MG63 (cell line): ENCODE measurements at regions not wholly inside any gene's neighbourhood (a gene's known extent, or its start where the extent isn't known, plus 50 kb on each side); places are given as distances from the start of the nearest gene placed in this dataset.

Source experiments
- DNase-seq: peaks from one replicate; pipeline ENCODE4 v3.0.0-alpha.2; 2020
- H3K27me3 ChIP-seq: fragments of 250-450 bp; sonication (Bioruptor Pico); 2 replicates; pipeline ENCODE4 v1.5.1; 2020; ENCODE audit warnings: mild to moderate bottlenecking, moderate library complexity
- H3K36me3 ChIP-seq: fragments of 250-450 bp; sonication (Bioruptor Pico); 2 replicates; pipeline ENCODE4 v1.5.1; 2020; ENCODE audit warnings: mild to moderate bottlenecking, moderate library complexity
- H3K4me3 ChIP-seq: fragments of 250-450 bp; sonication (Bioruptor Pico); 2 replicates; pipeline ENCODE4 v1.5.1; 2020; ENCODE audit warnings: mild to moderate bottlenecking, moderate library complexity
- H3K9me3 ChIP-seq: fragments of 250-450 bp; sonication (Bioruptor Pico); 2 replicates; pipeline ENCODE4 v1.5.1; 2020; ENCODE audit warnings: mild to moderate bottlenecking, moderate library complexity

- no peaks in the 10 kb centered on the region for H3K27me3 ChIP-seq
- H3K36me3 ChIP-seq, result no peaks in the 10 kb centered on the region
- DNase-seq, result no peak
- H3K4me3 ChIP-seq, result no peak overlapping the region
- no peaks in the 10 kb centered on the region for H3K9me3 ChIP-seq
These were observed 576.2 kb downstream of the BCL11B start for GRCh38 chr14:98695809-98696208.

GRCh38 chr14:98698341-98698740 is 573.7 kb downstream of the BCL11B start:
- DNase-seq, result no peak
- Histone ChIP-seq H3K9me3 (no peaks in the 10 kb centered on the region), H3K27me3 (no peaks in the 10 kb centered on the region), H3K4me3 (no peak overlapping the region), H3K36me3 (no peaks in the 10 kb centered on the region)

GRCh38 chr14:98700748-98701147 is 571.2 kb downstream of the BCL11B start:
- Histone ChIP-seq H3K4me3 (no peak overlapping the region), H3K9me3 (no peaks in the 10 kb centered on the region), H3K27me3 (no peaks in the 10 kb centered on the region), H3K36me3 (no peaks in the 10 kb centered on the region)
- DNase-seq, result no peak

- Histone ChIP-seq H3K36me3 (no peaks in the 10 kb centered on the region), H3K9me3 (no peaks in the 10 kb centered on the region), H3K27me3 (no peaks in the 10 kb centered on the region), H3K4me3 (no peak overlapping the region)
- no peak for DNase-seq
These were observed 570.6 kb downstream of the BCL11B start for GRCh38 chr14:98701377-98701776.

- DNase-seq, result no peak
- no peaks in the 10 kb centered on the region for H3K36me3 ChIP-seq
- H3K9me3 ChIP-seq, result no peaks in the 10 kb centered on the region
- H3K4me3 ChIP-seq, result no peak overlapping the region
- H3K27me3 ChIP-seq, result no peaks in the 10 kb centered on the region
These were observed 567.6 kb downstream of the BCL11B start for GRCh38 chr14:98704441-98704840.

- DNase-seq, result no peak
- Histone ChIP-seq H3K9me3 (no peaks in the 10 kb centered on the region), H3K36me3 (no peaks in the 10 kb centered on the region), H3K27me3 (no peaks in the 10 kb centered on the region), H3K4me3 (no peak overlapping the region)
These were observed 566.1 kb downstream of the BCL11B start for GRCh38 chr14:98705871-98706300.

- Histone ChIP-seq H3K9me3 (no peaks in the 10 kb centered on the region), H3K36me3 (no peaks in the 10 kb centered on the region), H3K4me3 (no peak overlapping the region), H3K27me3 (no peaks in the 10 kb centered on the region)
- no peak for DNase-seq
These were observed 564.5 kb downstream of the BCL11B start for GRCh38 chr14:98707522-98707921.

- no peaks in the 10 kb centered on the region for H3K9me3 ChIP-seq
- H3K4me3 ChIP-seq, result no peak overlapping the region
- H3K36me3 ChIP-seq, result no peaks in the 10 kb centered on the region
- DNase-seq, result no peak
- H3K27me3 ChIP-seq, result no peaks in the 10 kb centered on the region
These were observed 563.4 kb downstream of the BCL11B start for GRCh38 chr14:98708555-98708954.

- no peak for DNase-seq
These were observed 560.5 kb downstream of the BCL11B start for GRCh38 chr14:98711453-98711852.

GRCh38 chr14:98714626-98715425 is 557.2 kb downstream of the BCL11B start:
- Histone ChIP-seq H3K9me3 (no peaks in the 10 kb centered on the region), H3K4me3 (no peak overlapping the region), H3K27me3 (no peaks in the 10 kb centered on the region), H3K36me3 (no peaks in the 10 kb centered on the region)
- no peak for DNase-seq

More at GRCh38 chr14:98711453-98711852, 560.5 kb downstream of the BCL11B start:
- Histone ChIP-seq H3K27me3 (no peaks in the 10 kb centered on the region), H3K4me3 (no peak overlapping the region), H3K9me3 (no peaks in the 10 kb centered on the region), H3K36me3 (no peaks in the 10 kb centered on the region)

- Histone ChIP-seq H3K36me3 (no peaks in the 10 kb centered on the region), H3K9me3 (no peaks in the 10 kb centered on the region), H3K4me3 (no peak overlapping the region), H3K27me3 (no peaks in the 10 kb centered on the region)
- DNase-seq, result no peak
These were observed 555.9 kb downstream of the BCL11B start for GRCh38 chr14:98716133-98716532.

- Histone ChIP-seq H3K9me3 (no peaks in the 10 kb centered on the region), H3K27me3 (no peaks in the 10 kb centered on the region), H3K4me3 (no peak overlapping the region), H3K36me3 (no peaks in the 10 kb centered on the region)
- no peak for DNase-seq
These were observed 550.9 kb downstream of the BCL11B start for GRCh38 chr14:98721061-98721460.

- no peaks in the 10 kb centered on the region for H3K36me3 ChIP-seq
- no peaks in the 10 kb centered on the region for H3K27me3 ChIP-seq
- H3K4me3 ChIP-seq, result no peak overlapping the region
- no peak for DNase-seq
- no peaks in the 10 kb centered on the region for H3K9me3 ChIP-seq
These were observed 547.3 kb downstream of the BCL11B start for GRCh38 chr14:98724734-98725133.

GRCh38 chr14:98725191-98725590 is 546.8 kb downstream of the BCL11B start:
- Histone ChIP-seq H3K9me3 (no peaks in the 10 kb centered on the region), H3K27me3 (no peaks in the 10 kb centered on the region), H3K4me3 (no peak overlapping the region), H3K36me3 (no peaks in the 10 kb centered on the region)
- no peak for DNase-seq

GRCh38 chr14:98725676-98726075 is 546.3 kb downstream of the BCL11B start:
- H3K9me3 ChIP-seq, result no peaks in the 10 kb centered on the region
- no peaks in the 10 kb centered on the region for H3K27me3 ChIP-seq
- H3K36me3 ChIP-seq, result no peaks in the 10 kb centered on the region
- H3K4me3 ChIP-seq, result no peak overlapping the region
- DNase-seq, result no peak

GRCh38 chr14:98726585-98727405 is 545.2 kb downstream of the BCL11B start:
- no peak for DNase-seq
- H3K4me3 ChIP-seq, result no peak overlapping the region
- no peaks in the 10 kb centered on the region for H3K9me3 ChIP-seq
- H3K36me3 ChIP-seq, result no peaks in the 10 kb centered on the region
- H3K27me3 ChIP-seq, result no peaks in the 10 kb centered on the region

- no peak overlapping the region for H3K4me3 ChIP-seq
- no peaks in the 10 kb centered on the region for H3K36me3 ChIP-seq
- no peaks in the 10 kb centered on the region for H3K9me3 ChIP-seq
- no peaks in the 10 kb centered on the region for H3K27me3 ChIP-seq
- no peak for DNase-seq
These were observed 544.0 kb downstream of the BCL11B start for GRCh38 chr14:98728024-98728423.

GRCh38 chr14:98728836-98729235 is 543.2 kb downstream of the BCL11B start:
- H3K9me3 ChIP-seq, result no peaks in the 10 kb centered on the region
- H3K36me3 ChIP-seq, result no peaks in the 10 kb centered on the region
- no peaks in the 10 kb centered on the region for H3K27me3 ChIP-seq
- no peak for DNase-seq
- H3K4me3 ChIP-seq, result no peak overlapping the region
